Sigmoid colon (tissue), 6 donors: ENCODE measurements at regions not wholly inside any gene's neighbourhood (a gene's known extent, or its start where the extent isn't known, plus 50 kb on each side); places are given as distances from the start of the nearest gene placed in this dataset.
"Not testable (repeated sequence)": the region's sequence is repeated elsewhere in the genome, so short reads cannot be mapped to it uniquely, and the experiment has no call there.

Experiments used
- DNase-seq: peaks from one replicate; pipeline ENCODE4 v3.0.0-alpha.2; 2019
- H3K27ac ChIP-seq, 4 donors: fragments of 200-600 bp; sonication (generic); one replicate each; pipeline ENCODE4 v1.5.1; 2016 to 2019; ENCODE audit warnings: mild to moderate bottlenecking in 1 of 4
- H3K27me3 ChIP-seq, 3 donors: fragments of 200-600 bp; sonication (generic); one replicate each; pipeline ENCODE4 v1.5.1; 2019; ENCODE audit warnings: mild to moderate bottlenecking in 1 of 3
- H3K36me3 ChIP-seq, 4 donors: fragments of 200-600 bp; sonication (generic); one replicate each; pipeline ENCODE4 v1.5.1; 2016 to 2019
- H3K4me1 ChIP-seq, 4 donors: fragments of 200-600 bp; sonication (generic); one replicate each; pipeline ENCODE4 v1.5.1; 2017 to 2019
- H3K4me3 ChIP-seq, 4 donors: fragments of 200-600 bp; sonication (generic); one replicate each; pipeline ENCODE4 v1.5.1; 2017 to 2019; ENCODE audit warnings: mild to moderate bottlenecking in 2 of 4, moderate library complexity in 1 of 4
- H3K9me3 ChIP-seq, 4 donors: fragments of 200-600 bp in 3 of 4; sonication (generic) in 3 of 4; one replicate each; pipeline versions ENCODE4 v1.5.1 to v1.6.1; 2013 to 2019
- EP300 ChIP-seq, 4 donors: sonication (generic); formaldehyde crosslinking; IDR thresholded peaks; one replicate each; pipeline ENCODE4 v1.6.1; 2017; ENCODE audit warnings: antibody characterized with exemption in 4 of 4
- POLR2A ChIP-seq, 2 donors: fragments of 450-650 bp; IDR thresholded peaks; one replicate each; pipeline ENCODE4 v1.6.1; 2016; ENCODE audit warnings: antibody characterized with exemption in 2 of 2, mild to moderate bottlenecking in 2 of 2, moderate library complexity in 2 of 2
- POLR2AphosphoS5 ChIP-seq, 4 donors: sonication (generic); formaldehyde crosslinking; IDR thresholded peaks; one replicate each; pipeline ENCODE4 v1.6.1; 2017; ENCODE audit warnings: antibody characterized with exemption in 4 of 4
- WGBS, 2 donors: extraction: QIAGEN DNeasy Blood & Tissue Kit; methylation state at CpG; one replicate each; pipeline ENCODE4 v1.1.7; 2013; 5-methylcytosine and 5-hydroxymethylcytosine counted together
- intact Hi-C: fragments of 100-400 bp; cut with DNase I; formaldehyde crosslinking; loops from one replicate; pipeline ENCODE4 v1.15.1; 2023
- TF ChIP-seq, protein P1 (sequence below), 4 experiments: fragments of 450-650 bp in 3 of 4; fragments of 200-600 bp in 1 of 4; IDR thresholded peaks; one replicate each; pipeline ENCODE4 v1.5.1; 2016 to 2019; ENCODE audit warnings: antibody characterized with exemption in 4 of 4, mild to moderate bottlenecking in 3 of 4, moderate library complexity in 2 of 4
- donor health status: healthy with polysubstance abuse.
- donor health status: healthy.

DNA sequence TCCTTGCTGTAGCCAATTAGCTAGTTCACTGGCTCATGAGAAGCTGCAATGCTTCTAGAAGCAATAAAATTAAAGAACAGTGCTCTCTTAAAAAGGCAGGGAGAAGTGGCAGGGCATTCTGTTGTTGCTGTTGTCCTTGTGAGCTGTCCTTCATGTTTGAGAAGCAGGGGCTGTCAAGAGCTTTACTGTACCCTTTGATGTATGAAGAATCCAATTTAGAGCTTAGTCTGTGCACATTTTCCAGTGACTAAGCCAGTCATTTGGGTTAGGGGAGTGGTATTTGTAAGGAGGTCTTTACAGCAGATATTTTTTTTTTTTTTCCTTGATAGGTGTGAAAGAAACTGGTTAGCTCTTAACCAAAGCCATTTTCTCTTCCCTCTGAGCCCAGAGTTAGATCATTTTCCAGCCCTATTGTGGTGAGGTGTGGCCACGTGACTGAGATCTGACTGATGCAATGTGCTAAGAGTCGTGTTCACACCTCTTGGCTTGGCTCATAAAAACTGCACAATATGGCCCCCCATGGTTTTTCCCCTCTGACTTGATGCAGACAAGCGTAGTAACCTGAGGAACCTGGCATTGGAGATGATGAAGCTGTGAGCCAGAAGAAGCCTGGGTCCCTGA lies 309.6 kb upstream of the TMTC4 start:
- intact Hi-C loops = no loop called here
- DNase-seq = no peak
- Histone ChIP-seq H3K4me3 (no peak overlapping the region), H3K27me3 (no peaks in the 10 kb centered on the region), H3K4me1 (no peaks in the 10 kb centered on the region), H3K36me3 (no peaks in the 10 kb centered on the region), H3K9me3 (no peaks in the 10 kb centered on the region), H3K27ac (no peak overlapping the region)
- TF ChIP-seq POLR2A (IDR thresholded peaks at IDR 0.05) = no peak
- no peak for TF ChIP-seq POLR2AphosphoS5 (IDR thresholded peaks at IDR 0.05)
- no peak for TF ChIP-seq EP300 (IDR thresholded peaks at IDR 0.05)
- TF ChIP-seq, protein P1, sequence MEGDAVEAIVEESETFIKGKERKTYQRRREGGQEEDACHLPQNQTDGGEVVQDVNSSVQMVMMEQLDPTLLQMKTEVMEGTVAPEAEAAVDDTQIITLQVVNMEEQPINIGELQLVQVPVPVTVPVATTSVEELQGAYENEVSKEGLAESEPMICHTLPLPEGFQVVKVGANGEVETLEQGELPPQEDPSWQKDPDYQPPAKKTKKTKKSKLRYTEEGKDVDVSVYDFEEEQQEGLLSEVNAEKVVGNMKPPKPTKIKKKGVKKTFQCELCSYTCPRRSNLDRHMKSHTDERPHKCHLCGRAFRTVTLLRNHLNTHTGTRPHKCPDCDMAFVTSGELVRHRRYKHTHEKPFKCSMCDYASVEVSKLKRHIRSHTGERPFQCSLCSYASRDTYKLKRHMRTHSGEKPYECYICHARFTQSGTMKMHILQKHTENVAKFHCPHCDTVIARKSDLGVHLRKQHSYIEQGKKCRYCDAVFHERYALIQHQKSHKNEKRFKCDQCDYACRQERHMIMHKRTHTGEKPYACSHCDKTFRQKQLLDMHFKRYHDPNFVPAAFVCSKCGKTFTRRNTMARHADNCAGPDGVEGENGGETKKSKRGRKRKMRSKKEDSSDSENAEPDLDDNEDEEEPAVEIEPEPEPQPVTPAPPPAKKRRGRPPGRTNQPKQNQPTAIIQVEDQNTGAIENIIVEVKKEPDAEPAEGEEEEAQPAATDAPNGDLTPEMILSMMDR (IDR thresholded peaks at IDR 0.05) = no peak
- WGBS, 2 donors = 11 to 64% methylated on average over 3 of the region's 3 CpGs

DNA sequence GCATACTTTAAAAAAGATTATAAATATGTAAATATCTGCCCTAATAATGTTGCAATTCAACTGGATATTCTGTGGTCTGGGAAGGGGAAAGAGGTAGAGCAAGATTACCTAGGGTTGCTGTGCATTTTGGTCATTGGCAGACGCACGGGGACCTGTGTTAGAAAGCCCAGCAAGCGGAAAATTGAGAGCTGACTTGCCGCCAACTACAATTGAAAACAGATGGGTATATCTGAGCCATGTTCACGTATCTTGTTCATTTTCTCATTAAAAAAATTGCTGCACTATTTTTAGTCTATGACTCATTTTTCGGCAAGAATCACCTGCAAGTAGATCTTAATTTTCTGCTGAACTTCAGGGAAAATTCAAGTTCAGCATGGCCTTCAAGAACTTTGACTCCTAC lies 308.5 kb upstream of the TMTC4 start:
- no peaks in the 10 kb centered on the region for H3K36me3 ChIP-seq
- WGBS, 2 donors = 83 to 87% methylated on average over 6 of the region's 6 CpGs
- H3K27ac ChIP-seq = no peak overlapping the region
- no peak overlapping the region for H3K4me3 ChIP-seq
- H3K27me3 ChIP-seq = no peaks in the 10 kb centered on the region
- DNase-seq = no peak
- TF ChIP-seq, protein P1 (IDR thresholded peaks at IDR 0.05) = no peak
- TF ChIP-seq EP300 (IDR thresholded peaks at IDR 0.05) = no peak
- no peak for TF ChIP-seq POLR2AphosphoS5 (IDR thresholded peaks at IDR 0.05)
- TF ChIP-seq POLR2A (IDR thresholded peaks at IDR 0.05) = no peak
- no peaks in the 10 kb centered on the region for H3K9me3 ChIP-seq
- intact Hi-C loops = no loop called here
- no peaks in the 10 kb centered on the region for H3K4me1 ChIP-seq

DNA sequence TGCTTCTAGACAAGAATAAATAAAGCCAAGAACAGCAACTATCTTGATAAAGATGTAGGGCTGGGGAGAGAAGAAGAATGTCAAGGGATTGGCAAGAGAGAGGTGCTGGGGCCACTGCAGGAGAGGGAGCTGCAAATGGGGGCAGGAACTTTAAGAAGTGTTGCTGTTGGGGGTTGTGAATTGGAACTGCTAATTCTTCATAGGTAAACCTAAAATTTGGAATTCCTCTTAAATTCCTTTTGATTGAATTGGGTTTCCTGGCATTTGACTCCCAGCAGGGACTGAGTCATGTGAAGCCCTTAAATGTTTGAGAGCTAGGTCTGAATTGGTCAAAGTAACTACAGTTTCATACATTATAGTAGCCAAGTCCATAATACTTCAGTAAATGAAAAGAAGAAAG lies 305.6 kb upstream of the TMTC4 start:
- no peaks in the 10 kb centered on the region for H3K36me3 ChIP-seq
- no peaks in the 10 kb centered on the region for H3K9me3 ChIP-seq
- no peaks in the 10 kb centered on the region for H3K4me1 ChIP-seq
- intact Hi-C loops = no loop called here
- no peak for DNase-seq
- TF ChIP-seq POLR2A (IDR thresholded peaks at IDR 0.05) (no peak), EP300 (IDR thresholded peaks at IDR 0.05) (no peak)
- H3K4me3 ChIP-seq = no peak overlapping the region
- H3K27me3 ChIP-seq = no peaks in the 10 kb centered on the region
- H3K27ac ChIP-seq = no peak overlapping the region

DNA sequence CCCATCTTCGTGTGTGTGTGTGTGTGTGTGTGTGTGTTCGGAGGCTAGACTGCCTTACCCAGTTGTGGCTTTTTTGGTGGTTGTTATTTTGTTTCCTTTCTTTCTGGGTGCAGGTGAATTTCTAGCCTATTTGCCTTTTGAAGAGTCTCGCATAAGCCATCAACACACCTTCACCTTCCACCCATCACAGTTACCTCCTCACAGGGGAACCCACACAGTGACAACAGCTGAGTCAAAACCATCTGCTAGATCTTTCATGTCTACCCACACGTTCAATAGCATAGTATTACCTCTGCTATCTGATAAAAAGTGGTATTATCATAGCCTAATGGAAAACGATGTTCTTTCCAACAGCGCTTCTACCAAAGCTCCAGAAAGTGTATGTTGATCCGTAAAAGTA lies 303.2 kb upstream of the TMTC4 start:
- WGBS, 2 donors = 75 to 83% methylated on average over 7 of the region's 7 CpGs
- H3K9me3 ChIP-seq = no peaks in the 10 kb centered on the region
- no peak for DNase-seq
- H3K4me1 ChIP-seq = no peaks in the 10 kb centered on the region
- no peaks in the 10 kb centered on the region for H3K27me3 ChIP-seq
- H3K36me3 ChIP-seq = no peaks in the 10 kb centered on the region
- H3K4me3 ChIP-seq = no peak overlapping the region
- no peak overlapping the region for H3K27ac ChIP-seq
- intact Hi-C loops = no loop called here
- no peak for TF ChIP-seq POLR2AphosphoS5 (IDR thresholded peaks at IDR 0.05)

DNA sequence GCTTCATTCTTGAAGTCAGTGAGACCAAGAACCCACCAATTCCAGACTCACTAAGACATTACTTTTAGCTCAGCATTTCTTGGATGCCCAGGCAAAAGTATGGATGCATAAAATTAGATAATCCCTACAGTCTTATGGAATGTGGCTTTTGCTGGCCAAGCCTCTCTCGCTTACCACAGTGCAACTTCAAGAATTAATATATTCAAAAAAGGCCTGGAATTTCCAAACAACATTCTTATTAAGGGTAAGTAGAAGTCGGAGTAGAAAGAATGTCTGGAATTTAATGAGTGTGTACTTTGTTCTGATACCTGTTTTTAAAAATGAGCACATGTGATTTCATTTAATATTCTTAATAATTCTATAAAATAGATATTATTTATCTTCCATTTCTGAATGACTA lies 302.4 kb upstream of the TMTC4 start:
- Histone ChIP-seq H3K4me1 (no peaks in the 10 kb centered on the region), H3K27ac (no peak overlapping the region), H3K9me3 (peaks cover 0 to 1% (median 0%) of the 10 kb centered on the region in 4 donors), H3K27me3 (no peaks in the 10 kb centered on the region), H3K36me3 (no peaks in the 10 kb centered on the region), H3K4me3 (no peak overlapping the region)
- intact Hi-C loops = no loop called here
- 81 to 83% methylated on average over 2 of the region's 2 CpGs for WGBS, 2 donors
- DNase-seq = no peak
- TF ChIP-seq EP300 (IDR thresholded peaks at IDR 0.05) (no peak), POLR2A (IDR thresholded peaks at IDR 0.05) (no peak), POLR2AphosphoS5 (IDR thresholded peaks at IDR 0.05) (no peak)
- TF ChIP-seq, protein P1 (IDR thresholded peaks at IDR 0.05) = no peak

DNA sequence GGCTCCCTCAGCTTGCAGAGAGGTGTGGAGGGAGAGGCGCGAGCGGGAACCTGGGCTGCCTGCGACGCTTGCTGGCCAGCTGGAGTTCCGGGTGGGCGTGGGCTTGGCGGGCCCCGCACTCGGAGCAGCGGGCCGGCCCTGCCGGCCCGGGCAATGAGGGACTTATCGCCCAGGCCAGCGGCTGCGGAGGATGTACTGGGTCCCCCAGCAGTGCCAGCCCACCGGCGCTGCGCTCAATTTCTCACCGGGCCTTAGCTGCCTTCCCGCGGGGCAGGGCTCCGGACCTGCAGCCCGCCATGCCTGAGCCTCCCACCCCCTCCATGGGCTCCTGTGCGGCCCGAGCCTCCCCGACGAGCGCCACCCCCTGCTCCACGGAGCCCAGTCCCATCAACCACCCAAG lies 301.1 kb upstream of the TMTC4 start:
- H3K9me3 ChIP-seq, H3K36me3 ChIP-seq, H3K27me3 ChIP-seq, H3K27ac ChIP-seq, DNase-seq, H3K4me3 ChIP-seq, H3K4me1 ChIP-seq, intact Hi-C loops: not testable (repeated sequence)
- 84 to 91% methylated on average over 31 of the region's 31 CpGs for WGBS, 2 donors
